NT2/D1 (cell line): ENCODE measurements at regions not wholly inside any gene's neighbourhood (a gene's known extent, or its start where the extent isn't known, plus 50 kb on each side); places are given as distances from the start of the nearest gene placed in this dataset.

Experiments used
- SUZ12 ChIP-seq: IDR thresholded peaks from 2 replicates; pipeline ENCODE4 v1.6.1; 2011; ENCODE audit not compliant: insufficient read length, insufficient read depth; ENCODE audit errors: extremely low read depth
- ZNF274 ChIP-seq: IDR thresholded peaks from 2 replicates; pipeline ENCODE4 v1.6.1; 2011; ENCODE audit warnings: mild to moderate bottlenecking, low read depth, low read length

- TF ChIP-seq SUZ12 = no peak
- TF ChIP-seq ZNF274 = no peak
These were observed 212.4 kb upstream of the C11orf87 start for GRCh38 chr11:109209572-109209971.
